Activated CD8-positive, alpha-beta T cell treated with anti-CD3 and anti-CD28 coated beads, Interleukin-2, amount 10 ng/mL, durations not matched to agents 7 days and 5 days (primary cell): ENCODE measurements at regions not wholly inside any gene's neighbourhood (a gene's known extent, or its start where the extent isn't known, plus 50 kb on each side); places are given as distances from the start of the nearest gene placed in this dataset.
"Not testable (repeated sequence)": the region's sequence is repeated elsewhere in the genome, so short reads cannot be mapped to it uniquely, and the experiment has no call there.

Experiments used
- ATAC-seq: fragments of 150-1000 bp; cut with Tn5 transposase; one replicate; pipeline ENCODE4 v1.10.0; 2021; ENCODE audit warnings: moderate library complexity
- CTCF ChIA-PET: fragments of 350-600 bp; sonication (Branson Sonifier 250); formaldehyde crosslinking; loops from one replicate; lab custom pipeline; 2021; ENCODE audit warnings: antibody characterized with exemption; lab: Charles Lee
- POLR2A ChIA-PET: fragments of 350-600 bp; sonication (Branson Sonifier 250); formaldehyde crosslinking; loops from one replicate; lab custom pipeline; 2021; ENCODE audit warnings: antibody characterized with exemption; lab: Charles Lee
- DNase-seq: peaks from one replicate; pipeline ENCODE4 v3.0.0-alpha.2; 2020
- H3K27ac Mint-ChIP-seq: one replicate; pipeline ENCODE4 v1.8.0; 2021; ENCODE audit warnings: mild to moderate bottlenecking, mixed read lengths
- H3K27me3 Mint-ChIP-seq: one replicate; pipeline ENCODE4 v1.8.0; 2021; ENCODE audit warnings: low read depth, mixed read lengths
- H3K36me3 Mint-ChIP-seq: one replicate; pipeline ENCODE4 v1.8.0; 2021; ENCODE audit warnings: low read depth, mixed read lengths
- H3K4me1 Mint-ChIP-seq: one replicate; pipeline ENCODE4 v1.8.0; 2021; ENCODE audit warnings: low read depth, mixed read lengths
- H3K4me3 Mint-ChIP-seq: one replicate; pipeline ENCODE4 v1.8.0; 2021; ENCODE audit warnings: mild to moderate bottlenecking, mixed read lengths
- H3K9me3 Mint-ChIP-seq: one replicate; pipeline ENCODE4 v1.8.0; 2022; ENCODE audit warnings: mixed read lengths; ENCODE audit not compliant: insufficient read depth

- Mint-ChIP-seq H3K9me3 (no peaks in the 10 kb centered on the region), H3K36me3 (no peaks in the 10 kb centered on the region), H3K4me3 (no peak overlapping the region), H3K27me3 (no peaks in the 10 kb centered on the region), H3K27ac (no peak overlapping the region), H3K4me1 (no peaks in the 10 kb centered on the region)
- ChIA-PET POLR2A (no interaction called here), CTCF (no interaction called here)
- no peak for DNase-seq
- ATAC-seq: no peak
Measured at GRCh38 chr7:84941936-84942335, 244.9 kb downstream of the SEMA3D start.

GRCh38 chr7:84941291-84941690 is 245.6 kb downstream of the SEMA3D start:
- POLR2A ChIA-PET: no interaction called here
- CTCF ChIA-PET: no interaction called here

DNA sequence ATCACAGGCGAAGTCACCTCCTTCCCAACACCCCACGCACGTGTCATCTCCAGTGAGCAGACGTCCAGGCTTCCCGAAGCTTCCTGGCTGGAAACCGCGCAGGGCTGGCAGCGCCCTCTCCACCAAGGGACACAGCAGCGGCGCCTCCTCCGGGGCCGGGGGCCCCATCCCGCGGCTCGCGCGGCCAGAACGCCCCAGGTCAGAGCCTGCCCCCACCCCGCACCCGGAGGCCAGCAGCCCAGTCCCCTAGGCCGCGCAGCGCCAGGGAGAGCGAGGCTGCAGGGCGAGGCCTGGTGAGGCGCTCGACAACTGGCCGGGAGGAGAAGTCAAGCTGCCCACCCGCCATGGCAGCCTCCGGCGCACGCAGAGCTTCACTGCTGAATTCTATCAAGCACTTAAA is 247.0 kb downstream of the SEMA3D start:
- Mint-ChIP-seq H3K27me3 (no peaks in the 10 kb centered on the region), H3K27ac (no peak overlapping the region), H3K36me3 (no peaks in the 10 kb centered on the region), H3K9me3 (no peaks in the 10 kb centered on the region), H3K4me1 (no peaks in the 10 kb centered on the region), H3K4me3 (no peak overlapping the region)
- no peak for ATAC-seq
- ChIA-PET POLR2A (no interaction called here), CTCF (no interaction called here)
- no peak for DNase-seq

More at GRCh38 chr7:84941291-84941690, 245.6 kb downstream of the SEMA3D start:
- Mint-ChIP-seq H3K36me3 (no peaks in the 10 kb centered on the region), H3K27me3 (no peaks in the 10 kb centered on the region), H3K27ac (no peak overlapping the region), H3K9me3 (no peaks in the 10 kb centered on the region), H3K4me3 (no peak overlapping the region), H3K4me1 (no peaks in the 10 kb centered on the region)
- DNase-seq (no peak), ATAC-seq (no peak)

- Mint-ChIP-seq H3K4me1 (no peaks in the 10 kb centered on the region), H3K27me3 (no peaks in the 10 kb centered on the region), H3K27ac (no peak overlapping the region), H3K36me3 (no peaks in the 10 kb centered on the region), H3K4me3 (no peak overlapping the region), H3K9me3 (no peaks in the 10 kb centered on the region)
- ChIA-PET CTCF (no interaction called here), POLR2A (no interaction called here)
- ATAC-seq (no peak), DNase-seq (no peak)
Measured at GRCh38 chr7:84939442-84939841, 247.4 kb downstream of the SEMA3D start.

GRCh38 chr7:84924353-84924752 is 262.5 kb downstream of the SEMA3D start:
- DNase-seq: no peak
- Mint-ChIP-seq H3K27ac (no peak overlapping the region), H3K4me1 (no peaks in the 10 kb centered on the region), H3K9me3 (no peaks in the 10 kb centered on the region), H3K4me3 (no peak overlapping the region), H3K27me3 (no peaks in the 10 kb centered on the region), H3K36me3 (no peaks in the 10 kb centered on the region)
- no peak for ATAC-seq
- ChIA-PET POLR2A (no interaction called here), CTCF (no interaction called here)

DNA sequence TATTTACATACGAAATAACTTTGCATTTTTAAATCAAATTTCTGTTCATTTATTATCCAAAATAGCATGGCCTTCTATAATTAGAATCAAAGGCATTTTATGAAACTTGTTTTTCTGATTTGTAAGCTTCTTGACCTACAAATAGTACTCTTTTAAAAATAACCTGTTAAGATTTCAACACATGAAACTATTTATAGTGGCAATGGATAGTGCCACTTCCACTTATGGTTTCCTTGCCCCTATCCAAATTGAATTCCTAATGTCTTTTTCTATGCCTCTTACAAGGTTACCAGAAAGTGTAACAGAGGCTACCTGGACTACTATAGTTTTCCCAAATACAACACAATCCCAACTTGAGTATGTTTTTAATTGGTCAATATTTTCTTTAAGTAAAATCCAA is 263.5 kb downstream of the SEMA3D start:
- no peak for DNase-seq
- no peak for ATAC-seq
- H3K27ac Mint-ChIP-seq: no peak overlapping the region
- H3K4me1 Mint-ChIP-seq: no peaks in the 10 kb centered on the region
- no peaks in the 10 kb centered on the region for H3K36me3 Mint-ChIP-seq
- POLR2A ChIA-PET: no interaction called here
- no peaks in the 10 kb centered on the region for H3K27me3 Mint-ChIP-seq
- CTCF ChIA-PET: no interaction called here
- no peak overlapping the region for H3K4me3 Mint-ChIP-seq
- H3K9me3 Mint-ChIP-seq: no peaks in the 10 kb centered on the region

DNA sequence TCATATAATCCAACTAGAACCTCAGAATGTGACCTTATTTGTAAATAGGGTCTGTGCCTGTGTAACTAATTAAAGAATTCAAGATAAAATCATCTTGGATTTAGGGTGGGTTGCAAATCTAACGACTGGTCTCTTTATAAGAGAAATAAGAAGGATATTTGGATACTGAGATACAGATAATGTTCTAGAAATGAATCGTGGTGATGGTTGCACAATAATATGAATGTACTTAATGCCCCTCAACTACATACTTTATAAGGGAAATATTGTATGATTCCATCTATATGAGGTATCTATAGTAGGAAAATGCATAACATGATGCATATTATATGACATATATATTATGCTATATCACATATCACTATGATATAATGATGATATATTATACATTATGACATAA is 265.7 kb downstream of the SEMA3D start:
- Mint-ChIP-seq H3K4me1 (no peaks in the 10 kb centered on the region), H3K36me3 (no peaks in the 10 kb centered on the region), H3K4me3 (no peak overlapping the region), H3K27me3 (no peaks in the 10 kb centered on the region), H3K27ac (no peak overlapping the region), H3K9me3 (no peaks in the 10 kb centered on the region)
- CTCF ChIA-PET: no interaction called here
- DNase-seq: no peak
- ATAC-seq: no peak
- POLR2A ChIA-PET: no interaction called here

DNA sequence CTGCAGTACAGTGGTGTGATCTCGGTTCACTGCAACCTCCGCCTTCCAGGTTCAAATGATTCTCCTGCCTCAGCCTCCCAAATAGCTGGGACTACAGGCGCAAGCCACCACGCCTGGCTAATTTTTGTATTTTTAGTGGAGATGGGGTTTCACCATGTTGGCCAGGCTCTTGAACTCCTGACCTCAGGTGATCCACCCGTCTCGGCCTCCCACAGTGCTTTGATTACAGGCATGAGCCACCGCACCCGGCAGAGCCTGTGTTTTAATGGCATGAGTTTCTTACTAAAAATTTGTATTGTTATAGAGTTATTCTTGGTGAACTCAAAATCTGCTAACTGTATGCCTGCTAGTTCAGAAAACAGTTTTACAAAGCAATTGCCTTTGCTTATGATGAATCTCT is 269.9 kb downstream of the SEMA3D start:
- H3K4me3 Mint-ChIP-seq, H3K9me3 Mint-ChIP-seq, H3K36me3 Mint-ChIP-seq, H3K4me1 Mint-ChIP-seq, H3K27me3 Mint-ChIP-seq, ATAC-seq, DNase-seq, H3K27ac Mint-ChIP-seq, POLR2A ChIA-PET, CTCF ChIA-PET: not testable (repeated sequence)

DNA sequence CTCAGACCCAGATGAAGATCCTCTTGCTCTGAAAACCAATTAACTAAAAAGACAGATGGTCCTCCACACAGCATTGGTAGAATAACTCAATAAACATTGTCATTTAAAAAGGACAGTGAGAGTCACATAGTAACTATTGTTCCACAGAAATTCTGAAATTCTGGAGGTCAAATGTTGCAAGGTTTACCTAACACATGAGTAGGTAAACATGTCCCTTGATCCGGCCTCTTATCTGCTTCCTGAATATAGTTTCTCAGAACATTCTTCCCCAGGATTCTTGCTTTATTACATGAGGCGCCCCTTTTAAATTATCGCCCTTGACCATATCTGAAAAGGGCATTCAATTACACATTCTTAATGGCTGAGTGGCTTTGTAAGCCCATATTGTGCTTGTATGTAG is 270.7 kb downstream of the SEMA3D start:
- H3K4me1 Mint-ChIP-seq: no peaks in the 10 kb centered on the region
- no peaks in the 10 kb centered on the region for H3K27me3 Mint-ChIP-seq
- ChIA-PET CTCF (no interaction called here), POLR2A (no interaction called here)
- H3K36me3 Mint-ChIP-seq: no peaks in the 10 kb centered on the region
- no peak overlapping the region for H3K4me3 Mint-ChIP-seq
- DNase-seq: no peak
- H3K27ac Mint-ChIP-seq: no peak overlapping the region
- no peaks in the 10 kb centered on the region for H3K9me3 Mint-ChIP-seq
- no peak for ATAC-seq

DNA sequence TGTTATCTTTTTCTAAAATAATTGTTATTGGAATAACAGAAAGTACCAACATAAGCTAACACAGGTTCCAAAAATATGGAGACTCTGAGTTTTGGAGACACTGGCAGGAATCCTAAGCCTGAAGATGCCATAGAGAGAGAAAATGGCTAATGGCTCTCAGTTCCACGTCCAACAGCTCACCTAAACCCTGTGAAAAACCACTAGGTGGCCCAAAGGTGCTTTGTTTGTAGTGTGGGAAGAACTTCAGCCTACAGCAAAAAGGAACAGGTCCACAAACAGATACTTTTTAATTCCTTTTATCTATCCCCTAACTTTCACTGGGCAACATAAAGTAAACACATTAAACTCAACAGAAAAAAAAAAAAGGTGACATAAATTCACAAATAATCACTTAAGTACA is 272.3 kb downstream of the SEMA3D start:
- H3K27me3 Mint-ChIP-seq: no peaks in the 10 kb centered on the region
- no peak overlapping the region for H3K27ac Mint-ChIP-seq
- no peak for ATAC-seq
- ChIA-PET CTCF (no interaction called here), POLR2A (no interaction called here)
- H3K36me3 Mint-ChIP-seq: no peaks in the 10 kb centered on the region
- no peak overlapping the region for H3K4me3 Mint-ChIP-seq
- DNase-seq: no peak
- no peaks in the 10 kb centered on the region for H3K9me3 Mint-ChIP-seq
- H3K4me1 Mint-ChIP-seq: no peaks in the 10 kb centered on the region

DNA sequence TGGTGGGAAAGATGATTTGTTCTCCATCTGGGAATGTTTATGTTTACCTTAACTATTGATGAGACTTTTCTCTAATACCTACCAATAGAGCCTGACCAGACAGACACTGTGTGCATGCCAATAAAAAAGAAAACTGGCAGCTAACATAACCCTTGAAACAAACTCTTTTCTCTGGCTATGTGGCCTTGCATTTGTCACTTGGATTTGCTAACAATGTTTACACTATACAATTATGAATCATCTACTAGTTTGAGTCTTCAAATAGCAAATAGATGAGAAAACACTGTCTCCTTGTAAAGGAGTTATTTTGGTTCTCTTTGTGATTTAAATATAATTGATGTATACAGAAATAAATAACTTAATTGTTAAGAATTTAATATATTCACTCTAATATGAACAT is 273.1 kb downstream of the SEMA3D start:
- POLR2A ChIA-PET: no interaction called here
- CTCF ChIA-PET: no interaction called here
- DNase-seq (no peak), ATAC-seq (no peak)
- H3K9me3 Mint-ChIP-seq: no peaks in the 10 kb centered on the region
- no peaks in the 10 kb centered on the region for H3K27me3 Mint-ChIP-seq
- no peak overlapping the region for H3K27ac Mint-ChIP-seq
- H3K36me3 Mint-ChIP-seq: no peaks in the 10 kb centered on the region
- no peaks in the 10 kb centered on the region for H3K4me1 Mint-ChIP-seq
- no peak overlapping the region for H3K4me3 Mint-ChIP-seq

GRCh38 chr7:84912993-84913635 is 273.7 kb downstream of the SEMA3D start:
- ATAC-seq (no peak), DNase-seq (no peak)
- ChIA-PET POLR2A (no interaction called here), CTCF (no interaction called here)
- Mint-ChIP-seq H3K4me1 (no peaks in the 10 kb centered on the region), H3K36me3 (no peaks in the 10 kb centered on the region), H3K27ac (no peak overlapping the region), H3K27me3 (no peaks in the 10 kb centered on the region), H3K9me3 (no peaks in the 10 kb centered on the region), H3K4me3 (no peak overlapping the region)

DNA sequence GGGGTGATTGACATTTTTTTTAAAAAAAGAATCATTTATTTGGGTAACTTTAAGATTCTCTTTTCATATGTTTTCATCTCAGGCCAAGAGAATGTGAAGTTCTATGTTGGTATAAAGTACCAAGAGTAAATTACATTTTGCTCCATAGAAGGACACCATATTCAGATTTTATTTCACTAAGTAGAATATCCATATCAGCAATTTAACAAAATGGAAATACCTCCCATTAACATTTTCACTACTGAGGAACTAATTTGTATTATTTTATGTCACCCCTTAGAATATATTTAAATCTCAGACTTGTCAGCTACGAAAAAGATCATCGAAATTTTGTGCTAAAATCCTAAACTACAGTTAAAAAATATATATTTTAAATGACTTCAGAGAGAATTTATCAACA is 274.3 kb downstream of the SEMA3D start:
- no peaks in the 10 kb centered on the region for H3K9me3 Mint-ChIP-seq
- H3K27ac Mint-ChIP-seq: no peak overlapping the region
- DNase-seq (no peak), ATAC-seq (no peak)
- H3K4me1 Mint-ChIP-seq: no peaks in the 10 kb centered on the region
- ChIA-PET CTCF (no interaction called here), POLR2A (no interaction called here)
- H3K4me3 Mint-ChIP-seq: no peak overlapping the region
- H3K27me3 Mint-ChIP-seq: no peaks in the 10 kb centered on the region
- H3K36me3 Mint-ChIP-seq: no peaks in the 10 kb centered on the region
